ENCODE measurements at regions not wholly inside any gene's neighbourhood (a gene's known extent, or its start where the extent isn't known, plus 50 kb on each side); places are given as distances from the start of the nearest gene placed in this dataset.

DNA sequence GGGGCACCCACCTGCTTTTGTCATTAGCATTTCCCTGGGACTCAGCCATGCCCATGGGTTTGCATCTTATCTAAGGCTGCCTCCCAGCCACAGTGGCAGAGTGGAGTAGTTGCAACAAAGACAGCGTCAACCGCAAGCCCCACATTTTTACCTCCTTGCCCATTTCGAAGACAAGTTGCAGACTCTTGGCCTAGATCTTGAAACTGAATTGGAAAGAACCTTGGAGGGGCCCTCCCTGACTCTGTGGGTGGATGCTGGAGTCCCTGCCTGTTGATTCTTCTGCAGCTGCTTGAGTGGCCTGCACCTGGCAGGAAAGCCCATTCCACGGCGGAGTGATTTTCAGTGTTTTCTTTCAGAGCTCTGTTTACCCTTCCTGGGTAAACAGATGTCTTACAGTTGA lies 309.0 kb downstream of the VRK1 start:
- TF ChIP-seq, protein P1, sequence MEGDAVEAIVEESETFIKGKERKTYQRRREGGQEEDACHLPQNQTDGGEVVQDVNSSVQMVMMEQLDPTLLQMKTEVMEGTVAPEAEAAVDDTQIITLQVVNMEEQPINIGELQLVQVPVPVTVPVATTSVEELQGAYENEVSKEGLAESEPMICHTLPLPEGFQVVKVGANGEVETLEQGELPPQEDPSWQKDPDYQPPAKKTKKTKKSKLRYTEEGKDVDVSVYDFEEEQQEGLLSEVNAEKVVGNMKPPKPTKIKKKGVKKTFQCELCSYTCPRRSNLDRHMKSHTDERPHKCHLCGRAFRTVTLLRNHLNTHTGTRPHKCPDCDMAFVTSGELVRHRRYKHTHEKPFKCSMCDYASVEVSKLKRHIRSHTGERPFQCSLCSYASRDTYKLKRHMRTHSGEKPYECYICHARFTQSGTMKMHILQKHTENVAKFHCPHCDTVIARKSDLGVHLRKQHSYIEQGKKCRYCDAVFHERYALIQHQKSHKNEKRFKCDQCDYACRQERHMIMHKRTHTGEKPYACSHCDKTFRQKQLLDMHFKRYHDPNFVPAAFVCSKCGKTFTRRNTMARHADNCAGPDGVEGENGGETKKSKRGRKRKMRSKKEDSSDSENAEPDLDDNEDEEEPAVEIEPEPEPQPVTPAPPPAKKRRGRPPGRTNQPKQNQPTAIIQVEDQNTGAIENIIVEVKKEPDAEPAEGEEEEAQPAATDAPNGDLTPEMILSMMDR (IDR thresholded peaks at IDR 0.05; ENCODE audit: control extremely low read depth, extremely low read depth, low read depth, missing control alignments), result no peak
- no peak for DNase-seq (ENCODE audit: extremely low spot score)
- ChIA-PET POLR2A (no interaction called here), CTCF (interaction anchor here (1.8 kb wide), 1 partner anchor 12 kb away, joined by 4 read pairs; no protein-coding TSS in a partner anchor)

DNA sequence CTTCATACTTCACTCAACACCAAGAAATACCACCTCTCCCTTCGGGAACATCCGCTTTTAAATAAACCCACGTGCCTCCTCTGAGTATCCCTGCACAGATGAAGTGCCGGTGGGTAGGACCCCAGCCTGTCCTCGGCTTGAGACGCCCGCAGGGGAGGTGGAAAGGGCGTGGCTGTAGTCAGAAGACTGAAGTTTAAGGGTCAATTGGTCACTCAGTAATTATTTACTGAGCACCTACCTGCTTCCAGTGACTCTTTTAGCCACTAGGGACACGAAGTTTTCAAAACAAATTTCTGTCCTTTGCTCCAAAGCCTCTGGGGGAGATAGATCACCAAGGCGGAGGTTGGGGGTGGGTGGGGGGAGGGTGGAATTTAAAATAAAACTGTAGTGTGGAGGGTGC lies 309.4 kb downstream of the VRK1 start:
- TF ChIP-seq, protein P1 (IDR thresholded peaks at IDR 0.05; ENCODE audit: control extremely low read depth, extremely low read depth, low read depth, missing control alignments), result no peak
- ChIA-PET POLR2A (no interaction called here), CTCF (no interaction called here)
- DNase-seq (ENCODE audit: extremely low spot score), result no peak

DNA sequence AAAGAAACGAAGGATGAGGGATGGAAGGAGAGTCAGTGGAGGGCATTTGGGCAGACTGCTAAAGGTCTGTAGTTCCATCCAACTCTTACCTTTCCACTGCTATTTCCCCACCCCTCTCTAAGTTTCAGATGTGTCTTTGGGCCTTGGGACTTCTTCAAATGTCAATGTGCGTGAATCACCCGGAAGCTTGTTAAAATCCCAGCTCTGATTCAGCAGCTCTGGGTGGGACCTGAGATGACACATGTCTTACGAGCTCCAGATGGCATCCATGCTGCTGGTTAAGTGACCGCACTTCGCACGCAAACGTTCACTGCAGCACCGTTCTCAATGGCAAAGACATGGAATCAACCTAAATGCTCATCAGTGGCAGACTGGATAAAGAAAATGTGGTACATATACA lies 309.9 kb downstream of the VRK1 start:
- ChIA-PET POLR2A (no interaction called here), CTCF (no interaction called here)
- no peak for DNase-seq (ENCODE audit: extremely low spot score)
- TF ChIP-seq, protein P1 (IDR thresholded peaks at IDR 0.05; ENCODE audit: control extremely low read depth, extremely low read depth, low read depth, missing control alignments), result no peak

DNA sequence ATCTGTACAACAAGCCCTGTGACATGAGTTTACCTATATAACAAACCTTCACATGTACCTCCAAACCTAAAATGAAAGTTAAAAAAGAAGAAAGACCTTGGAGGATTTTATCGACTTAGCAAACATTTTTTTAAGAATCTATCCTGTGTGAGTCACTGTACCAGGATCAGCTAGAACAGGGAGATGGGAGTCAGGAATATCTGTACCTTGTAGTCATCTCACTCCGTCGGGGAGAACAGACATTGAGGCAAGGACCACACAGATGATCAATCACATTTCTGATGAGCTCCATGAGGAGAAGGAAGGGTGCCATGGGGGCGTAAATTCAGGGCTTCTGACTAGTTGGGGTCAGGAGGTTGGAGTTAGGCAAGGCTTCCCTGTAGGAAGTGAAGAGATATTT lies 310.6 kb downstream of the VRK1 start:
- no peak for DNase-seq (ENCODE audit: extremely low spot score)
- ChIA-PET POLR2A (no interaction called here), CTCF (interaction anchor here (2.6 kb wide), 1 partner anchor 13 kb away, joined by 8 read pairs; no protein-coding TSS in a partner anchor)
- TF ChIP-seq, protein P1 (IDR thresholded peaks at IDR 0.05; ENCODE audit: control extremely low read depth, extremely low read depth, low read depth, missing control alignments), result no peak

DNA sequence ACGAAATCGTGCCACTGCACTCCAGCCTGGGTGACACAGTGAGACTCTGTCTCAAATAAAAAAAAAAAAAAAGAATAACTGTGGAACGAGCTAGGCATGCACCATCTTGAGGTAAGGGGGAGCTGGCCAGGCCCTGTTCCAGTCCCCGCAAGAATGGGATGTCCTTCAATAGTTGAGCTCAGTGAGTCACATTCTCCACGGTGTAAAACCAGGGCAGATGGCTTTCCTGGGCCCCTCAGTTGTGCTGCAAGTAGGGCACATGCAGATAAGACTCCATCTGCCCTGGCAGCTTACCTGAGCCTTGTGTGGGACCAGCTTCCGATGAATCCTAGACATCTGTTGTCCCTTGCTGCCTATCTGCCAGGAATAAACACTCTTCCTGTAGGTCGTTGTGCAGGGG lies 312.1 kb downstream of the VRK1 start:
- TF ChIP-seq, protein P1 (IDR thresholded peaks at IDR 0.05; ENCODE audit: control extremely low read depth, extremely low read depth, low read depth, missing control alignments), result no peak
- ChIA-PET POLR2A (no interaction called here), CTCF (interaction anchor here (2.6 kb wide), 1 partner anchor 11 kb away, joined by 8 read pairs; no protein-coding TSS in a partner anchor)
- DNase-seq (ENCODE audit: extremely low spot score), result no peak

DNA sequence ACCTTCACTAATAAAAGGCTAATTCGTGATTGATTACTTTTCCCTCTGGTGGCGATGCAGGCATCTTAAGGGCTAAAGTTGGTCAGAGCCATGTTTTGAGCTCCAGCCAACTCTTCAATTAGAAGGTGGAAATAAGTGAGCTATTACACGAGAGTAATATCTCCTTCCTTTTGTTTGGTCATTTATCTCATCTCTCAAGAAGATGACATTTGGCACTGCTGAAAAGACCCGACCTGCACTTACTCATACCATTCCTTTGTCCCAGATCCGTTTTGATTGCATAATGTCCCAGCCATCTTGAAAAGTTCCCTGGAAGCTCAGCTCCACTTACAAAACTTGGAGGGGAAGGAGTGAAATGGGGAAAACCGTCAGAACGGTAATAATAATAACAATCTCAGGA lies 316.2 kb downstream of the VRK1 start:
- POLR2A ChIA-PET, result no interaction called here
- TF ChIP-seq, protein P1 (IDR thresholded peaks at IDR 0.05; ENCODE audit: control extremely low read depth, extremely low read depth, low read depth, missing control alignments), result no peak
- DNase-seq (ENCODE audit: extremely low spot score), result no peak
- CTCF ChIA-PET, result interaction anchor here (1.5 kb wide), 1 partner anchor 48 kb away, joined by 3 read pairs; no protein-coding TSS in a partner anchor

DNA sequence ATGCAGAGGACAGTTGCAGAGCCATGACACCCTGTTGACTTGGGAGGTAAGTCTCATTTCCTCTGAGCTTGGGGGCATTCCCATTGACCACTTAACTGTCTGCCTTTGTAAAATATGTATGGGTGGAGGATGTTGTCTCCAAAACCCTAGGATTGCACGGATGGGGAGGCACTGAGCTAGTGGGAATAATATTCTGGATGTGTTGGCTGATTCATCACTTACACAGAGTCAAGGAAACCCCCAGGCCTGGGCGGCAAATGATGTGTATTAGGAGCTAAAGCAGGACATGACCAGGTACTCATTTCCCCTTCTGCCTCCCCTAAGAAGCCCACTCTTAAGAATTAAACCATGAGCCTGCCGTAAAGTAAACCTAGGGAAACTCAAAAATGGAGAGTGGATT lies 319.4 kb downstream of the VRK1 start:
- TF ChIP-seq, protein P1 (IDR thresholded peaks at IDR 0.05; ENCODE audit: control extremely low read depth, extremely low read depth, low read depth, missing control alignments), result no peak
- POLR2A ChIA-PET, result no interaction called here
- DNase-seq (ENCODE audit: extremely low spot score), result no peak
- CTCF ChIA-PET, result no interaction called here
